Right atrium auricular region (tissue), 2 donors: ENCODE measurements at regions not wholly inside any gene's neighbourhood (a gene's known extent, or its start where the extent isn't known, plus 50 kb on each side); places are given as distances from the start of the nearest gene placed in this dataset.

ENCODE experiments used
- DNase-seq: peaks from one replicate; pipeline ENCODE4 v3.0.0-alpha.2; 2019; ENCODE audit warnings: low spot score
- H3K27ac ChIP-seq, 2 donors: fragments of 200-600 bp; sonication (generic); 1 replicate in 1 of 2; 2 replicates in 1 of 2; pipeline ENCODE4 v1.5.1; 2016 to 2019
- H3K27me3 ChIP-seq, 2 donors: fragments of 200-600 bp; sonication (generic); one replicate each; pipeline versions ENCODE4 v1.5.1 to v1.6.0; 2017 to 2019
- H3K36me3 ChIP-seq: fragments of 200-600 bp; sonication (generic); one replicate; pipeline ENCODE4 v1.5.1; 2016
- H3K4me1 ChIP-seq, 2 donors: fragments of 200-600 bp; sonication (generic); one replicate each; pipeline versions ENCODE4 v1.5.1 to v1.6.0; 2017 to 2019
- H3K4me3 ChIP-seq, 2 donors: fragments of 200-600 bp; sonication (generic); 1 replicate in 1 of 2; 2 replicates in 1 of 2; pipeline ENCODE4 v1.5.1; 2017 to 2019; ENCODE audit warnings: mild to moderate bottlenecking in 1 of 2, moderate library complexity in 1 of 2
- H3K9me3 ChIP-seq, 2 donors: fragments of 200-600 bp; sonication (generic); one replicate each; pipeline ENCODE4 v1.5.1; 2019
- CTCF ChIP-seq, 2 donors: fragments of 200-600 bp; sonication (generic); IDR thresholded peaks; one replicate each; pipeline ENCODE4 v1.5.1; 2019; ENCODE audit warnings: antibody characterized with exemption in 2 of 2

- H3K4me1 ChIP-seq: peaks cover 0 to 45% of the 10 kb centered on the region in 2 donors
- H3K4me3 ChIP-seq: peak overlapping the region in 1 of 2 donors; percentile 64
- H3K36me3 ChIP-seq: no peaks in the 10 kb centered on the region
- H3K9me3 ChIP-seq: no peaks in the 10 kb centered on the region
- no peak for TF ChIP-seq CTCF (IDR thresholded peaks at IDR 0.05)
- no peak for DNase-seq
- peaks cover 1 to 6% of the 10 kb centered on the region in 2 donors for H3K27me3 ChIP-seq
- peak overlapping the region in 1 of 2 donors; percentile 35 for H3K27ac ChIP-seq
These were observed 142.5 kb upstream of the ZNF536 start for GRCh38 chr19:30229525-30230174.

GRCh38 chr19:30231408-30232318 is 140.5 kb upstream of the ZNF536 start:
- Histone ChIP-seq H3K27ac (no peak overlapping the region), H3K36me3 (no peaks in the 10 kb centered on the region), H3K4me3 (no peak overlapping the region), H3K27me3 (no peaks in the 10 kb centered on the region), H3K9me3 (no peaks in the 10 kb centered on the region), H3K4me1 (peaks cover 0 to 25% of the 10 kb centered on the region in 2 donors)
- no peak for TF ChIP-seq CTCF (IDR thresholded peaks at IDR 0.05)
- DNase-seq: no peak

GRCh38 chr19:30233375-30233774 is 138.8 kb upstream of the ZNF536 start:
- Histone ChIP-seq H3K36me3 (no peaks in the 10 kb centered on the region), H3K27me3 (no peaks in the 10 kb centered on the region), H3K4me1 (peaks cover 0 to 12% of the 10 kb centered on the region in 2 donors), H3K4me3 (no peak overlapping the region), H3K9me3 (no peaks in the 10 kb centered on the region), H3K27ac (no peak overlapping the region)
- DNase-seq: no peak
- no peak for TF ChIP-seq CTCF (IDR thresholded peaks at IDR 0.05)

- Histone ChIP-seq H3K4me3 (no peak overlapping the region), H3K36me3 (no peaks in the 10 kb centered on the region), H3K27ac (no peak overlapping the region), H3K27me3 (no peaks in the 10 kb centered on the region), H3K9me3 (no peaks in the 10 kb centered on the region), H3K4me1 (no peaks in the 10 kb centered on the region)
- DNase-seq: no peak
- no peak for TF ChIP-seq CTCF (IDR thresholded peaks at IDR 0.05)
These were observed 136.2 kb upstream of the ZNF536 start for GRCh38 chr19:30235946-30236345.

GRCh38 chr19:30236587-30236986 is 135.6 kb upstream of the ZNF536 start:
- H3K27me3 ChIP-seq: no peaks in the 10 kb centered on the region
- H3K4me1 ChIP-seq: no peaks in the 10 kb centered on the region
- no peaks in the 10 kb centered on the region for H3K9me3 ChIP-seq
- no peak for TF ChIP-seq CTCF (IDR thresholded peaks at IDR 0.05)
- no peak overlapping the region for H3K4me3 ChIP-seq
- no peaks in the 10 kb centered on the region for H3K36me3 ChIP-seq
- no peak for DNase-seq
- no peak overlapping the region for H3K27ac ChIP-seq
